ENCODE measurements at regions not wholly inside any gene's neighbourhood (a gene's known extent, or its start where the extent isn't known, plus 50 kb on each side); places are given as distances from the start of the nearest gene placed in this dataset.

DNA sequence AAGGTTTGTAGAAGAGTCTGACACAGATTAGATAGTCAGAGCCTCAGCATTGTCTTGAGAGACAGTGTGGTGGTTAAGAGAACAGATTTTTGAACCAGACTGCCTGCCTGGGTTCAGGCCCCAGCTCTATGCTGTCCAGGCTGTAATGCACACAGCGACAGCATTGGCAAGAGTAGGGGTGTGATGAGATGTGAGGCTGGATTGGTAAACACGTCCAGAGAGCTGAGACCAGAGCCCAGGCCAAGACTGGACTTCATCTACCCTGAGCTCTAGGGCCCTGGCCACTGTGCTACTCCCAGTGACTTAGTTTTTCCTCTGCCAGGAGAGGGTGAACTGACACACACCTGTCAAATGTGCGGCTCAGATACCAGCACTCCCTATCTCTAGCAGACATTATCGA is 360.4 kb downstream of the RPS24 start:
- Mint-ChIP-seq H3K9me3 (peaks cover 0 to 2% (median 0%) of the 10 kb centered on the region in 11 donors), H3K4me3 (no peak overlapping the region), H3K27ac (no peak overlapping the region), H3K27me3 (no peaks in the 10 kb centered on the region), H3K4me1 (peaks cover 0 to 6% (median 0%) of the 10 kb centered on the region in 7 donors), H3K36me3 (no peaks in the 10 kb centered on the region)
- no peaks in the 10 kb centered on the region for H3K9me3 ChIP-seq (ENCODE audit: control insufficient read depth in 2 of 3, low read length in 3 of 3)
- ChIA-PET CTCF (no interaction called here), POLR2A (no interaction called here)
- no peak overlapping the region for H3K4me3 ChIP-seq (ENCODE audit: low read length)
- ATAC-seq: no peak
- intact Hi-C loops (cut with micrococcal nuclease): no loop called here
- H3K4me1 ChIP-seq (ENCODE audit: control insufficient read depth in 2 of 2, insufficient read depth in 2 of 2, low read length in 2 of 2): no peaks in the 10 kb centered on the region
- H3K27ac ChIP-seq (ENCODE audit: low read depth, low read length): no peak overlapping the region
- no peaks in the 10 kb centered on the region for H3K36me3 ChIP-seq (ENCODE audit: control insufficient read depth in 2 of 3, insufficient read depth in 3 of 3, low read length in 3 of 3)
- H3K27me3 ChIP-seq (ENCODE audit: control insufficient read depth in 2 of 2, insufficient read depth in 2 of 2, low read length in 2 of 2): no peaks in the 10 kb centered on the region
- DNase-seq: no peak

DNA sequence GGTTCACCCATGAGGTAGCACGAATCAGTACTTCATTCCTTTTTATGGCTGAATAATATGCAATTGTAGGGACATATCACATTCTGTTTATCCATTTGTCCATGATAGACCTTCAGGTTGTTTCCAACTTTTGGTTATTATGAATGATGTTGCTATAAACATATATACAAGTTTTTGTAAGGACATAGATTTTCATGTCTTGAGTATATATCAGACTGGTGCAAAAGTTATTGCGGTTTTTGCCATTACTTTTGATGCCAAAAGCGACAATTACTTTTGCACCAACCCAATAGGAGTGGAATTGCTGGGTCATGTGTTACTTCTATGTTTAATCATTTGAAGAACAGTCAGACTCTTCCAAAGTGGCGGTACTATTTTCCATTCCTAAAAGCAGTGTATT is 361.5 kb downstream of the RPS24 start:
- H3K36me3 Mint-ChIP-seq: no peaks in the 10 kb centered on the region
- H3K27ac Mint-ChIP-seq: no peak overlapping the region
- no peaks in the 10 kb centered on the region for H3K9me3 ChIP-seq (ENCODE audit: control insufficient read depth in 2 of 3, low read length in 3 of 3)
- H3K36me3 ChIP-seq (ENCODE audit: control insufficient read depth in 2 of 3, insufficient read depth in 3 of 3, low read length in 3 of 3): no peaks in the 10 kb centered on the region
- no peak overlapping the region for H3K4me3 ChIP-seq (ENCODE audit: low read length)
- H3K27ac ChIP-seq (ENCODE audit: low read depth, low read length): no peak overlapping the region
- peaks cover 0 to 2% (median 0%) of the 10 kb centered on the region in 11 donors for H3K9me3 Mint-ChIP-seq
- ATAC-seq (no peak), DNase-seq (no peak)
- intact Hi-C loops (cut with micrococcal nuclease): no loop called here
- H3K4me1 Mint-ChIP-seq: peaks cover 0 to 6% (median 0%) of the 10 kb centered on the region in 7 donors
- H3K4me3 Mint-ChIP-seq: no peak overlapping the region
- H3K27me3 Mint-ChIP-seq: no peaks in the 10 kb centered on the region
- H3K4me1 ChIP-seq (ENCODE audit: control insufficient read depth in 2 of 2, insufficient read depth in 2 of 2, low read length in 2 of 2): no peaks in the 10 kb centered on the region
- CTCF ChIA-PET: no interaction called here
- H3K27me3 ChIP-seq (ENCODE audit: control insufficient read depth in 2 of 2, insufficient read depth in 2 of 2, low read length in 2 of 2): no peaks in the 10 kb centered on the region
- POLR2A ChIA-PET: no interaction called here

DNA sequence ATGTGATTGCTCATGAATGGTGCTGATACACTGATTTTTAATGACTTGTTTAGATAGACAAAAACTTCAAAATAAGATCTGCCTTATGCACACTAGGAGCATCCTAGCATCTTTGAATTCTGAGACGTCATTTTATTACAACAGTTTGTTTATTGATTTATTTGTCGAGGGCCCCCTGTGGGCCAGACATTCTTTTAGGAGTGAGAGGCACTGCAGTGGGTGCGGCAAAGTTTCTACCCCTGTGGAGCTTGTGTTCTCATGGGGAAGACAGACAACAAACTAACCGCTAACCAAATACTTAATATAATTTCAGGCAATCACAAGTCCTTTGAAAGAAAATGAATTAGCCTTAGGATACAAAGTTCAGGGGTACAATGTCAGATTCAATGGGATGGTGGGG is 363.1 kb downstream of the RPS24 start:
- H3K27ac ChIP-seq (ENCODE audit: low read depth, low read length): no peak overlapping the region

DNA sequence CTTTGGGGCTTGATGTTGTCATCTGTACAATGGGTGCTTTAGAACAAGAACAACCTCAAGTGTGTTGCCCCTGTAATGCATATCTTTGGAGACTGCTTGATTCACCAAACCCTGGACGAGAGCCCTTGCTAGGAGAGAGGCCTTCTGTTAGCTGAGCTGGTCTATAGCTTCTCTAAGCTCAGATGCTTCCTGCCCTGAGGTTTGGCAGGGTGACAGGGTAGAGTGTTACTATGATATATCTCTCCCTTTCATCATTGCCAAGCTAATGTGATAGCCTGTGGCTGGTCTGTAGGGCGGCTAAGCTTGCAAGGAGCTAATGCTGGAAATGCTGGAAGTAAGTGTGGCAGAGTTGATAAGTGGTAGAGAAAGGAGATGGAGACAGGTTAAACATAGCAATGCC is 364.1 kb downstream of the RPS24 start:
- Histone ChIP-seq H3K4me3 (ENCODE audit: low read length) (no peak overlapping the region), H3K4me1 (ENCODE audit: control insufficient read depth in 2 of 2, insufficient read depth in 2 of 2, low read length in 2 of 2) (no peaks in the 10 kb centered on the region), H3K27me3 (ENCODE audit: control insufficient read depth in 2 of 2, insufficient read depth in 2 of 2, low read length in 2 of 2) (no peaks in the 10 kb centered on the region), H3K9me3 (ENCODE audit: control insufficient read depth in 2 of 3, low read length in 3 of 3) (no peaks in the 10 kb centered on the region), H3K27ac (ENCODE audit: low read depth, low read length) (no peak overlapping the region), H3K36me3 (ENCODE audit: control insufficient read depth in 2 of 3, insufficient read depth in 3 of 3, low read length in 3 of 3) (no peaks in the 10 kb centered on the region)
- no peaks in the 10 kb centered on the region for H3K27me3 Mint-ChIP-seq
- intact Hi-C loops (cut with micrococcal nuclease): no loop called here
- H3K36me3 Mint-ChIP-seq: no peaks in the 10 kb centered on the region
- peaks cover 0 to 6% (median 0%) of the 10 kb centered on the region in 7 donors for H3K4me1 Mint-ChIP-seq
- no peak overlapping the region for H3K4me3 Mint-ChIP-seq
- peaks cover 0 to 2% (median 0%) of the 10 kb centered on the region in 11 donors for H3K9me3 Mint-ChIP-seq
- CTCF ChIA-PET: no interaction called here
- DNase-seq (no peak), ATAC-seq (no peak)
- POLR2A ChIA-PET: interaction anchor here (1.0 kb wide), 1 partner anchor 547 kb away, joined by 3 read pairs; no protein-coding TSS in a partner anchor
- H3K27ac Mint-ChIP-seq: peak overlapping the region in 1 of 9 donors; percentile 2

More for the DNA sequence above, 363.1 kb downstream of the RPS24 start:
- Mint-ChIP-seq H3K27ac (no peak overlapping the region), H3K4me3 (no peak overlapping the region), H3K9me3 (peaks cover 0 to 2% (median 0%) of the 10 kb centered on the region in 11 donors), H3K4me1 (peaks cover 0 to 6% (median 0%) of the 10 kb centered on the region in 7 donors), H3K36me3 (no peaks in the 10 kb centered on the region), H3K27me3 (no peaks in the 10 kb centered on the region)
- Histone ChIP-seq H3K4me1 (ENCODE audit: control insufficient read depth in 2 of 2, insufficient read depth in 2 of 2, low read length in 2 of 2) (no peaks in the 10 kb centered on the region), H3K9me3 (ENCODE audit: control insufficient read depth in 2 of 3, low read length in 3 of 3) (no peaks in the 10 kb centered on the region), H3K4me3 (ENCODE audit: low read length) (no peak overlapping the region), H3K36me3 (ENCODE audit: control insufficient read depth in 2 of 3, insufficient read depth in 3 of 3, low read length in 3 of 3) (no peaks in the 10 kb centered on the region), H3K27me3 (ENCODE audit: control insufficient read depth in 2 of 2, insufficient read depth in 2 of 2, low read length in 2 of 2) (no peaks in the 10 kb centered on the region)
- CTCF ChIA-PET: no interaction called here
- DNase-seq (no peak), ATAC-seq (no peak)
- POLR2A ChIA-PET: interaction anchor here (1.0 kb wide), 1 partner anchor 548 kb away, joined by 3 read pairs; no protein-coding TSS in a partner anchor
- intact Hi-C loops (cut with micrococcal nuclease): no loop called here

DNA sequence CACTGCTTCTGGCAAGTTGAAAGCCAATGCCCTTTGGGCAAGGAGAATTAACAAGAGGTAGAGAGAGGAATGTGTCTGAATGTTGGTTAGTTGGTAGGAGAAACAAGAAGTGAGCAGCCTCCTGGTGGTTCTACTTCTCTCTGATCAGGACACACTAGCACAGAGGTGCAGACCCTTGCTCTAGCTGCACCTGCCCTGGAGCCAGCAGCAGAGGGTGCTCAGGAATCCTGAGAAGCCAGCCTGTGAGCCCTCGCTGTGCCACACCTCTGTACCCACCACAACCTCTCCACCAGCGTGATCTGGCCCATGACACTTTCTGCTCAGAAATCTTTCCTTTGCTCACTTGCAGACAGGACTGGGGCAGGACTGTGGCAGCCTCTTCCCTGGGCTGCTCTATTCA is 364.7 kb downstream of the RPS24 start:
- intact Hi-C loops (cut with micrococcal nuclease): no loop called here
- no peaks in the 10 kb centered on the region for H3K27me3 Mint-ChIP-seq

DNA sequence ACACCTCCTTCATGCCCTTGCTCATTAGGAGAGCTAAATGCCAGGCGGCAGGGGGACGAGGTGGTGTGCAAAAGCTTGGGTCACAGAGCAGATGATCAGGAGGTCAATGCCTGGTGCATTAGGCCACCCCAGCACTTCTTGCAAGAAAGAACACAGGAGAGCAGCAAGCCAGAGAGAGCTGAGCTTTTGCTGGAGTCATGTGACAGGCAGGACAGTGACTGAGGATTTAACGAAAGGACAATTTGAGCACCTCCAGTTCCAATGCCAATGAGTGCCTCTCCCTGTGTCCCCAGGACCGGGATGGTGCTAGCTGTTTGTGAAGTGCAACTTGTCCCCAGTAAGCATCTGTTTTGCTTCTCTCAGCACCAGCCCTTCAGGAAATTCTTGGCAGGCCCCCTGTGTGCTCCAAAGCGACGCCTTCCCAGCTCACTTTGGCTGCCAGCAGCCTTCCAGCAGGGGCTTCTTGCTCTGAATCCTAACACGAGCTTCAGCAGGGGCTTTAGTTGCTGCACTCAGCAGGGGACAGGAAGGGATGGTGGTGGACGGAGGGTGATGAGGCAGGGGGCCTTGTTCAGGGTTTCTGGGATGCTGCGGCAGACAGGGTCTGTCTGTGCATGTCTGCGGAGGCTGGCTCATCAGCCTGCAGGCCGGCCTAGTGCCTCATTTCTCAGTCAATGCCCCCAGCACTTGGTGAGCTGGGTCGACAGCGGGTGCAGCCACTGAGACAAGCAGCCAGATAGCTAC is 368.1 kb downstream of the RPS24 start:
- Histone ChIP-seq H3K27ac (ENCODE audit: low read depth, low read length) (no peak overlapping the region), H3K4me1 (ENCODE audit: control insufficient read depth in 2 of 2, insufficient read depth in 2 of 2, low read length in 2 of 2) (no peaks in the 10 kb centered on the region), H3K36me3 (ENCODE audit: control insufficient read depth in 2 of 3, insufficient read depth in 3 of 3, low read length in 3 of 3) (no peaks in the 10 kb centered on the region), H3K4me3 (ENCODE audit: low read length) (no peak overlapping the region), H3K9me3 (ENCODE audit: control insufficient read depth in 2 of 3, low read length in 3 of 3) (no peaks in the 10 kb centered on the region), H3K27me3 (ENCODE audit: control insufficient read depth in 2 of 2, insufficient read depth in 2 of 2, low read length in 2 of 2) (no peaks in the 10 kb centered on the region)
- Mint-ChIP-seq H3K4me1 (peaks cover 2 to 7% (median 5%) of the 10 kb centered on the region in 7 donors), H3K36me3 (no peaks in the 10 kb centered on the region), H3K27me3 (peaks cover 0 to 16% (median 8%) of the 10 kb centered on the region in 5 donors), H3K9me3 (peaks cover 0 to 2% (median 0%) of the 10 kb centered on the region in 11 donors), H3K4me3 (no peak overlapping the region), H3K27ac (no peak overlapping the region)
- ChIA-PET POLR2A (no interaction called here), CTCF (no interaction called here)
- intact Hi-C loops (cut with micrococcal nuclease): no loop called here
- DNase-seq (no peak), ATAC-seq (no peak)

More for the DNA sequence above, 364.7 kb downstream of the RPS24 start:
- Histone ChIP-seq H3K27ac (ENCODE audit: low read depth, low read length) (no peak overlapping the region), H3K27me3 (ENCODE audit: control insufficient read depth in 2 of 2, insufficient read depth in 2 of 2, low read length in 2 of 2) (no peaks in the 10 kb centered on the region), H3K4me1 (ENCODE audit: control insufficient read depth in 2 of 2, insufficient read depth in 2 of 2, low read length in 2 of 2) (no peaks in the 10 kb centered on the region), H3K4me3 (ENCODE audit: low read length) (no peak overlapping the region), H3K9me3 (ENCODE audit: control insufficient read depth in 2 of 3, low read length in 3 of 3) (no peaks in the 10 kb centered on the region), H3K36me3 (ENCODE audit: control insufficient read depth in 2 of 3, insufficient read depth in 3 of 3, low read length in 3 of 3) (no peaks in the 10 kb centered on the region)
- ChIA-PET CTCF (no interaction called here), POLR2A (no interaction called here)
- no peaks in the 10 kb centered on the region for H3K36me3 Mint-ChIP-seq
- DNase-seq (no peak), ATAC-seq (peak; percentile 24)
- no peak overlapping the region for H3K4me3 Mint-ChIP-seq
- H3K4me1 Mint-ChIP-seq: peaks cover 0 to 6% (median 0%) of the 10 kb centered on the region in 7 donors
- peaks cover 0 to 2% (median 0%) of the 10 kb centered on the region in 11 donors for H3K9me3 Mint-ChIP-seq
- no peak overlapping the region for H3K27ac Mint-ChIP-seq

DNA sequence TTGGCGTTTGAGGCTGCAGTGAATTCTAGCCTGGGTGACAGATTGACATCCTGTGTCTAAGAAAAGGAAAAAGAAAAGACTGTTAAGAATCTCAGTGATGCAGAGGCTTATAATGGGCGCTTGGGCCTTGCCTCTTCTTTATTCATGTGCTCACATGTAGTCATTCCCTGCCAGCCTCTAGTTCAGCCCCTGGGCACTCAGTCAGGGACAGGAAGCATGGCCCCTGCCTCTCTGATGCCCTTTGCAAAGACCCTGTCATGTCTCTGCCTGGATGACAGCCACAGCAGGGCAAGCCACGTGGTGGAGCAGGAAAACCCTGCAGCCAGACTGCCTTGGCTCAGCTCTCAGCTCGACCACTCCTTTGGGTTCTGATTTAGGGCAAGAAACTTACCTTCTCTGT is 368.9 kb downstream of the RPS24 start:
- Histone ChIP-seq H3K27ac (ENCODE audit: low read depth, low read length) (no peak overlapping the region), H3K9me3 (ENCODE audit: control insufficient read depth in 2 of 3, low read length in 3 of 3) (no peaks in the 10 kb centered on the region), H3K4me1 (ENCODE audit: control insufficient read depth in 2 of 2, insufficient read depth in 2 of 2, low read length in 2 of 2) (no peaks in the 10 kb centered on the region), H3K36me3 (ENCODE audit: control insufficient read depth in 2 of 3, insufficient read depth in 3 of 3, low read length in 3 of 3) (no peaks in the 10 kb centered on the region), H3K4me3 (ENCODE audit: low read length) (no peak overlapping the region), H3K27me3 (ENCODE audit: control insufficient read depth in 2 of 2, insufficient read depth in 2 of 2, low read length in 2 of 2) (no peaks in the 10 kb centered on the region)
- Mint-ChIP-seq H3K4me1 (peaks cover 0 to 10% (median 8%) of the 10 kb centered on the region in 7 donors), H3K27me3 (peaks cover 0 to 19% (median 11%) of the 10 kb centered on the region in 5 donors), H3K4me3 (no peak overlapping the region), H3K27ac (no peak overlapping the region), H3K36me3 (no peaks in the 10 kb centered on the region), H3K9me3 (no peaks in the 10 kb centered on the region)
- intact Hi-C loops (cut with micrococcal nuclease): no loop called here
- no peak for ATAC-seq
- ChIA-PET CTCF (no interaction called here), POLR2A (no interaction called here)
- no peak for DNase-seq

All from naive thymus-derived CD4-positive, alpha-beta T cell (primary cell).